HG03175 (cell line): ENCODE measurements at regions not wholly inside any gene's neighbourhood (a gene's known extent, or its start where the extent isn't known, plus 50 kb on each side); places are given as distances from the start of the nearest gene placed in this dataset.
"Not testable (repeated sequence)": the region's sequence is repeated elsewhere in the genome, so short reads cannot be mapped to it uniquely, and the experiment has no call there.

Experiments used
- ATAC-seq: cut with Tn5 transposase; IDR thresholded peaks from one replicate; pipeline ENCODE4 v1.9.1; 2021; ENCODE audit warnings: mild to moderate bottlenecking, moderate library complexity; ENCODE audit not compliant: unreplicated experiment

- ATAC-seq = no peak
These were observed 602.8 kb downstream of the KCNT2 start for GRCh38 chr1:196005426-196005825.

- not testable (repeated sequence) for ATAC-seq
These were observed 603.9 kb downstream of the KCNT2 start for GRCh38 chr1:196004388-196004787.

GRCh38 chr1:196002906-196003305 is 605.3 kb downstream of the KCNT2 start:
- ATAC-seq = no peak

- not testable (repeated sequence) for ATAC-seq
These were observed 605.9 kb downstream of the KCNT2 start for GRCh38 chr1:196002296-196002695.

- ATAC-seq = no peak
These were observed 607.1 kb downstream of the KCNT2 start for GRCh38 chr1:196001188-196001587.

- no peak for ATAC-seq
These were observed 609.2 kb downstream of the KCNT2 start for GRCh38 chr1:195999022-195999421.

GRCh38 chr1:195981448-195982139 is 626.6 kb downstream of the KCNT2 start:
- no peak for ATAC-seq

GRCh38 chr1:195979646-195980045 is 628.6 kb downstream of the KCNT2 start:
- ATAC-seq = no peak

- ATAC-seq = no peak
These were observed 634.8 kb downstream of the KCNT2 start for GRCh38 chr1:195973311-195973904.

- ATAC-seq = no peak
These were observed 636.7 kb downstream of the KCNT2 start for GRCh38 chr1:195971589-195971988.

GRCh38 chr1:195970209-195970608 is 638.0 kb downstream of the KCNT2 start:
- no peak for ATAC-seq

GRCh38 chr1:195965475-195965874 is 642.8 kb downstream of the KCNT2 start:
- no peak for ATAC-seq

- ATAC-seq = no peak
These were observed 643.2 kb downstream of the KCNT2 start for GRCh38 chr1:195965036-195965435.

- no peak for ATAC-seq
These were observed 643.7 kb downstream of the KCNT2 start for GRCh38 chr1:195964516-195964915.

- ATAC-seq = no peak
These were observed 646.2 kb downstream of the KCNT2 start for GRCh38 chr1:195962051-195962450.

GRCh38 chr1:195960580-195960979 is 647.7 kb downstream of the KCNT2 start:
- no peak for ATAC-seq

- no peak for ATAC-seq
These were observed 650.1 kb downstream of the KCNT2 start for GRCh38 chr1:195958131-195958530.

- ATAC-seq = no peak
These were observed 651.4 kb downstream of the KCNT2 start for GRCh38 chr1:195956845-195957244.

GRCh38 chr1:195954848-195955247 is 653.4 kb downstream of the KCNT2 start:
- no peak for ATAC-seq

GRCh38 chr1:195951313-195951712 is 656.9 kb downstream of the KCNT2 start:
- no peak for ATAC-seq

- ATAC-seq = no peak
These were observed 659.9 kb downstream of the KCNT2 start for GRCh38 chr1:195948123-195948895.

- ATAC-seq = no peak
These were observed 661.7 kb downstream of the KCNT2 start for GRCh38 chr1:195946500-195946899.
